ENCODE measurements at regions not wholly inside any gene's neighbourhood (a gene's known extent, or its start where the extent isn't known, plus 50 kb on each side); places are given as distances from the start of the nearest gene placed in this dataset.

GRCh38 chr15:58257776-58258325, 119.7 kb downstream of the AQP9 start:
- H3K9me3 ChIP-seq: no peaks in the 10 kb centered on the region
- no peaks in the 10 kb centered on the region for H3K27me3 ChIP-seq
- no peak for TF ChIP-seq POLR2A (IDR thresholded peaks at IDR 0.05)
- TF ChIP-seq CTCF (IDR thresholded peaks at IDR 0.05): no peak
- no peak overlapping the region for H3K27ac ChIP-seq
- no peaks in the 10 kb centered on the region for H3K4me1 ChIP-seq
- DNase-seq: no peak
- intact Hi-C loops (cut with DNase I; ENCODE audit: low total_unique reads): no loop called here
- no peaks in the 10 kb centered on the region for H3K36me3 ChIP-seq (ENCODE audit: low read depth, missing control alignments)
- H3K4me3 ChIP-seq: no peak overlapping the region
- WGBS, 2 donors: 89 to 90% methylated on average over 7 of the region's 7 CpGs

GRCh38 chr15:58258501-58259292, 120.5 kb downstream of the AQP9 start:
- 87 to 88% methylated on average over 7 of the region's 7 CpGs for WGBS, 2 donors

GRCh38 chr15:58260205-58260724, 122.1 kb downstream of the AQP9 start:
- DNase-seq: no peak
- H3K27me3 ChIP-seq: no peaks in the 10 kb centered on the region
- H3K27ac ChIP-seq: no peak overlapping the region
- H3K9me3 ChIP-seq: no peaks in the 10 kb centered on the region
- no peaks in the 10 kb centered on the region for H3K4me1 ChIP-seq
- 71 to 75% methylated on average over 6 of the region's 6 CpGs for WGBS, 2 donors
- no peak for TF ChIP-seq CTCF (IDR thresholded peaks at IDR 0.05)
- no peak for TF ChIP-seq POLR2A (IDR thresholded peaks at IDR 0.05)
- H3K36me3 ChIP-seq (ENCODE audit: low read depth, missing control alignments): no peaks in the 10 kb centered on the region
- intact Hi-C loops (cut with DNase I; ENCODE audit: low total_unique reads): no loop called here
- no peak overlapping the region for H3K4me3 ChIP-seq

More at GRCh38 chr15:58258501-58259292, 120.5 kb downstream of the AQP9 start:
- TF ChIP-seq POLR2A (IDR thresholded peaks at IDR 0.05) (no peak), CTCF (IDR thresholded peaks at IDR 0.05) (no peak)
- H3K4me1 ChIP-seq: no peaks in the 10 kb centered on the region
- H3K27me3 ChIP-seq: no peaks in the 10 kb centered on the region
- H3K27ac ChIP-seq: no peak overlapping the region
- H3K4me3 ChIP-seq: no peak overlapping the region
- H3K36me3 ChIP-seq (ENCODE audit: low read depth, missing control alignments): no peaks in the 10 kb centered on the region
- DNase-seq: no peak
- intact Hi-C loops (cut with DNase I; ENCODE audit: low total_unique reads): no loop called here
- H3K9me3 ChIP-seq: no peaks in the 10 kb centered on the region

GRCh38 chr15:58260725-58261267, 122.6 kb downstream of the AQP9 start:
- Histone ChIP-seq H3K4me3 (no peak overlapping the region), H3K4me1 (no peaks in the 10 kb centered on the region), H3K27ac (no peak overlapping the region), H3K36me3 (ENCODE audit: low read depth, missing control alignments) (no peaks in the 10 kb centered on the region), H3K27me3 (no peaks in the 10 kb centered on the region), H3K9me3 (no peaks in the 10 kb centered on the region)
- 89 to 90% methylated on average over 1 to 2 of the region's 2 CpGs for WGBS, 2 donors
- TF ChIP-seq POLR2A (IDR thresholded peaks at IDR 0.05): no peak
- TF ChIP-seq CTCF (IDR thresholded peaks at IDR 0.05): no peak
- no peak for DNase-seq
- intact Hi-C loops (cut with DNase I; ENCODE audit: low total_unique reads): no loop called here
